H9 (cell line): ENCODE measurements at regions not wholly inside any gene's neighbourhood (a gene's known extent, or its start where the extent isn't known, plus 50 kb on each side); places are given as distances from the start of the nearest gene placed in this dataset.

ENCODE experiments used
- DNase-seq: peaks from one replicate; pipeline ENCODE4 v3.0.0-alpha.2; 2017
- H2AFZ ChIP-seq: one replicate; pipeline ENCODE4 v1.6.1; 2013; ENCODE audit warnings: mild to moderate bottlenecking, low read length, control low read depth, moderate library complexity
- H2AK5ac ChIP-seq: 2 replicates; pipeline ENCODE4 v1.6.1; 2013; ENCODE audit warnings: low read length, control low read depth, mixed read lengths; ENCODE audit not compliant: insufficient read length
- H2BK120ac ChIP-seq: one replicate; pipeline ENCODE4 v1.6.1; 2013; ENCODE audit warnings: low read depth, mild to moderate bottlenecking, low read length, control low read depth, inconsistent platforms; ENCODE audit not compliant: poor library complexity, severe bottlenecking
- H2BK12ac ChIP-seq: 2 replicates; pipeline ENCODE4 v1.6.1; 2013; ENCODE audit warnings: low read length, control low read depth, mixed read lengths, low read depth; ENCODE audit not compliant: insufficient read length
- H2BK15ac ChIP-seq: 2 replicates; pipeline ENCODE4 v1.6.1; 2013; ENCODE audit warnings: low read depth, low read length, control low read depth
- H2BK20ac ChIP-seq: one replicate; pipeline ENCODE4 v1.6.1; 2013; ENCODE audit warnings: low read depth, mild to moderate bottlenecking, low read length, control low read depth, inconsistent platforms; ENCODE audit not compliant: poor library complexity, severe bottlenecking
- H2BK5ac ChIP-seq: 2 replicates; pipeline ENCODE4 v1.6.1; 2013; ENCODE audit warnings: low read length, control low read depth, mixed read lengths; ENCODE audit not compliant: insufficient read length
- H3K14ac ChIP-seq: 2 replicates; pipeline ENCODE4 v1.6.1; 2013; ENCODE audit warnings: low read length, control low read depth; ENCODE audit not compliant: insufficient read depth
- H3K18ac ChIP-seq: 2 replicates; pipeline ENCODE4 v1.6.1; 2013; ENCODE audit warnings: low read depth, mild to moderate bottlenecking, mixed read lengths, low read length, control low read depth; ENCODE audit not compliant: insufficient read length
- H3K23ac ChIP-seq: 2 replicates; pipeline ENCODE4 v1.6.1; 2013; ENCODE audit warnings: low read length, control low read depth, mixed read lengths, low read depth; ENCODE audit not compliant: insufficient read length
- H3K23me2 ChIP-seq: 2 replicates; pipeline ENCODE4 v1.6.1; 2013; ENCODE audit warnings: low read depth, mild to moderate bottlenecking, mixed read lengths, low read length, control low read depth; ENCODE audit not compliant: insufficient read length, poor library complexity, severe bottlenecking
- H3K27ac ChIP-seq: 2 replicates; pipeline ENCODE4 v1.5.1; 2013; ENCODE audit warnings: low read length, control low read depth, mixed read lengths, low read depth; ENCODE audit not compliant: insufficient read length
- H3K27me3 ChIP-seq: 2 replicates; pipeline ENCODE4 v1.6.1; 2013; ENCODE audit warnings: low read length, control low read depth, inconsistent platforms; ENCODE audit not compliant: insufficient read depth
- H3K4ac ChIP-seq: 2 replicates; pipeline ENCODE4 v1.6.1; 2013; ENCODE audit warnings: low read depth, mild to moderate bottlenecking, control low read depth, inconsistent platforms, low read length, moderate library complexity
- H3K4me1 ChIP-seq: 2 replicates; pipeline ENCODE4 v1.6.1; 2013; ENCODE audit warnings: low read length, control low read depth, inconsistent platforms; ENCODE audit not compliant: insufficient read depth
- H3K4me2 ChIP-seq: 2 replicates; pipeline ENCODE4 v1.6.1; 2013; ENCODE audit warnings: low read length, control low read depth, mixed read lengths; ENCODE audit not compliant: insufficient read length, insufficient read depth
- H3K56ac ChIP-seq: 2 replicates; pipeline ENCODE4 v1.6.1; 2013; ENCODE audit warnings: low read depth, mild to moderate bottlenecking, mixed read lengths, low read length, control low read depth; ENCODE audit not compliant: insufficient read length
- H3K79me1 ChIP-seq: 2 replicates; pipeline ENCODE4 v1.6.1; 2013; ENCODE audit warnings: low read depth, mild to moderate bottlenecking, moderate library complexity, low read length, control low read depth, inconsistent platforms; ENCODE audit not compliant: insufficient read depth, poor library complexity, severe bottlenecking
- H3K79me2 ChIP-seq: 2 replicates; pipeline ENCODE4 v1.6.1; 2013; ENCODE audit warnings: low read length, control low read depth, inconsistent platforms; ENCODE audit not compliant: insufficient read depth
- H3K9ac ChIP-seq: 2 replicates; pipeline ENCODE4 v1.6.1; 2013; ENCODE audit warnings: low read length, control low read depth, mixed read lengths; ENCODE audit not compliant: insufficient read length; ENCODE audit errors: extremely low read depth
- H3K9me3 ChIP-seq: one replicate; pipeline ENCODE4 v1.6.1; 2013; ENCODE audit warnings: low read depth, low read length, inconsistent platforms; ENCODE audit not compliant: control insufficient read depth
- H3T11ph ChIP-seq: one replicate; pipeline ENCODE4 v1.6.1; 2013; ENCODE audit warnings: mild to moderate bottlenecking, low read length, control low read depth, inconsistent platforms
- H4K20me1 ChIP-seq: one replicate; pipeline ENCODE4 v1.6.1; 2013; ENCODE audit not compliant: control insufficient read depth, insufficient read length, insufficient read depth
- H4K5ac ChIP-seq: 2 replicates; pipeline ENCODE4 v1.6.1; 2013; ENCODE audit warnings: low read depth, mild to moderate bottlenecking, mixed read lengths, low read length, control low read depth; ENCODE audit not compliant: insufficient read length
- H4K8ac ChIP-seq: replicated peaks from 2 replicates; pipeline ENCODE4 v1.6.1; 2013; ENCODE audit warnings: low read length, control low read depth, mixed read lengths, low read depth; ENCODE audit not compliant: insufficient read length
- H4K91ac ChIP-seq: 2 replicates; pipeline ENCODE4 v1.6.1; 2013; ENCODE audit warnings: low read depth, mild to moderate bottlenecking, moderate library complexity, mixed read lengths, low read length, control low read depth; ENCODE audit not compliant: insufficient read length
- H3K27ac Mint-ChIP-seq, 3 experiments: 2 replicates in 2 of 3; 3 replicates in 1 of 3; pipeline ENCODE4 v1.8.0; 2020 to 2021; ENCODE audit warnings: mixed read lengths in 3 of 3, mild to moderate bottlenecking in 1 of 3, moderate library complexity in 1 of 3
- H3K27me3 Mint-ChIP-seq: 2 replicates; pipeline ENCODE4 v1.8.0; 2021; ENCODE audit warnings: low read depth, mild to moderate bottlenecking, moderate library complexity, mixed read lengths
- H3K36me3 Mint-ChIP-seq, 3 experiments: 2 replicates in 2 of 3; 3 replicates in 1 of 3; pipeline ENCODE4 v1.8.0; 2020 to 2021; ENCODE audit warnings: low read depth in 3 of 3, mixed read lengths in 3 of 3; ENCODE audit not compliant: insufficient read depth in 1 of 3
- H3K4me1 Mint-ChIP-seq, 2 experiments: 2 replicates each; pipeline ENCODE4 v1.8.0; 2020; ENCODE audit warnings: mixed read lengths in 2 of 2
- H3K4me3 Mint-ChIP-seq, 2 experiments: 2 replicates in 1 of 2; 3 replicates in 1 of 2; pipeline ENCODE4 v1.8.0; 2020 to 2021; ENCODE audit warnings: mild to moderate bottlenecking in 2 of 2, mixed read lengths in 2 of 2, moderate library complexity in 1 of 2
- H3K9me3 Mint-ChIP-seq, 2 experiments: 2 replicates in 1 of 2; 3 replicates in 1 of 2; pipeline ENCODE4 v1.8.0; 2020; ENCODE audit warnings: mild to moderate bottlenecking in 2 of 2, mixed read lengths in 2 of 2, moderate library complexity in 1 of 2
- WGBS: extraction: QIAGEN DNeasy Blood & Tissue Kit; methylation state at CpG from one replicate; pipeline ENCODE4 v1.1.7; 2013; ENCODE audit warnings: missing lambda C conversion rate, low lambda C conversion rate, mixed read lengths; ENCODE audit not compliant: insufficient read length; ENCODE audit errors: extremely low coverage; 5-methylcytosine and 5-hydroxymethylcytosine counted together
- TF ChIP-seq, protein P1 (sequence below): fragments of 200-600 bp; sonication (generic); conservative IDR thresholded peaks from 3 replicates; pipeline ENCODE4 v1.8.0; 2021; ENCODE audit warnings: antibody characterized with exemption, mild to moderate bottlenecking

DNA sequence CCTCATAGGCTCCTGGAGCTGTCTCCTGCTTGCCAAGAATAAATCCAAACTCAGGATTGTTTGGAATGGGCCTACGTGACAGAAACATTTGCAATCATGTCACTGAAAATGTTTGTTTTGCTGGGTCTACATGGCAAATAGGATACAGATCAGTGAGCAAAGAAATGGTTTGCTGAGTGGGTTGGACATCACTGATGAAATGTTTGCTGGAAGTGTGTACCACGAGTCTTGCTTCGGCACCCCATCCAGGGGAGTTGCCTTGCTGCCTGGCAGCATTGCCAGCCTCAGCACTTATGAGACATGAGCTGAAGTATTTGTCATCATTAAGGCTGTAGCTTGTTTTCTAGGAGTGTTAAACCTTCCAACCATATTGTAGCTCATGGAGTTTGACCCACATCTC is 213.3 kb upstream of the CFAP20DC start:
- Mint-ChIP-seq H3K4me3 (no peak overlapping the region), H3K27ac (no peak overlapping the region), H3K4me1 (peaks cover 0 to 5% of the 10 kb centered on the region in 2 experiments; a peak in 2 of 4 replicates), H3K27me3 (peaks cover 2% of the 10 kb centered on the region; the same call in 1 of the 2 replicates), H3K9me3 (peaks cover 4 to 5% of the 10 kb centered on the region in 2 experiments; a peak in 4 of 5 replicates), H3K36me3 (peaks cover 0 to 7% (median 1%) of the 10 kb centered on the region in 3 experiments; a peak in 3 of 7 replicates)
- Histone ChIP-seq H3K9me3 (no peaks in the 10 kb centered on the region), H3K23me2 (no peaks in the 10 kb centered on the region), H3K79me1 (no peaks in the 10 kb centered on the region), H4K8ac (no peak overlapping the region), H3K4ac (no peak overlapping the region), H3K27me3 (no peaks in the 10 kb centered on the region), H2AK5ac (no peak overlapping the region), H3T11ph (no peak overlapping the region), H4K91ac (no peak overlapping the region), H3K23ac (no peak overlapping the region), H3K79me2 (no peaks in the 10 kb centered on the region), H2BK120ac (no peak overlapping the region), H4K20me1 (no peaks in the 10 kb centered on the region), H3K4me1 (no peaks in the 10 kb centered on the region), H4K5ac (no peak overlapping the region), H3K9ac (no peak overlapping the region), H3K56ac (no peak overlapping the region), H2BK12ac (no peak overlapping the region), H3K14ac (no peak overlapping the region), H2BK20ac (no peak overlapping the region), H3K18ac (no peak overlapping the region), H2BK15ac (no peak overlapping the region), H2AFZ (no peak overlapping the region), H2BK5ac (no peak overlapping the region), H3K27ac (no peak overlapping the region), H3K4me2 (no peak overlapping the region)
- DNase-seq = no peak
- no CpG with 5 or more reads among the region's 3 CpGs for WGBS
- TF ChIP-seq, protein P1, sequence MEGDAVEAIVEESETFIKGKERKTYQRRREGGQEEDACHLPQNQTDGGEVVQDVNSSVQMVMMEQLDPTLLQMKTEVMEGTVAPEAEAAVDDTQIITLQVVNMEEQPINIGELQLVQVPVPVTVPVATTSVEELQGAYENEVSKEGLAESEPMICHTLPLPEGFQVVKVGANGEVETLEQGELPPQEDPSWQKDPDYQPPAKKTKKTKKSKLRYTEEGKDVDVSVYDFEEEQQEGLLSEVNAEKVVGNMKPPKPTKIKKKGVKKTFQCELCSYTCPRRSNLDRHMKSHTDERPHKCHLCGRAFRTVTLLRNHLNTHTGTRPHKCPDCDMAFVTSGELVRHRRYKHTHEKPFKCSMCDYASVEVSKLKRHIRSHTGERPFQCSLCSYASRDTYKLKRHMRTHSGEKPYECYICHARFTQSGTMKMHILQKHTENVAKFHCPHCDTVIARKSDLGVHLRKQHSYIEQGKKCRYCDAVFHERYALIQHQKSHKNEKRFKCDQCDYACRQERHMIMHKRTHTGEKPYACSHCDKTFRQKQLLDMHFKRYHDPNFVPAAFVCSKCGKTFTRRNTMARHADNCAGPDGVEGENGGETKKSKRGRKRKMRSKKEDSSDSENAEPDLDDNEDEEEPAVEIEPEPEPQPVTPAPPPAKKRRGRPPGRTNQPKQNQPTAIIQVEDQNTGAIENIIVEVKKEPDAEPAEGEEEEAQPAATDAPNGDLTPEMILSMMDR = no peak
